ENCODE measurements at regions not wholly inside any gene's neighbourhood (a gene's known extent, or its start where the extent isn't known, plus 50 kb on each side); places are given as distances from the start of the nearest gene placed in this dataset.
"Not testable (repeated sequence)": the region's sequence is repeated elsewhere in the genome, so short reads cannot be mapped to it uniquely, and the experiment has no call there.

DNA sequence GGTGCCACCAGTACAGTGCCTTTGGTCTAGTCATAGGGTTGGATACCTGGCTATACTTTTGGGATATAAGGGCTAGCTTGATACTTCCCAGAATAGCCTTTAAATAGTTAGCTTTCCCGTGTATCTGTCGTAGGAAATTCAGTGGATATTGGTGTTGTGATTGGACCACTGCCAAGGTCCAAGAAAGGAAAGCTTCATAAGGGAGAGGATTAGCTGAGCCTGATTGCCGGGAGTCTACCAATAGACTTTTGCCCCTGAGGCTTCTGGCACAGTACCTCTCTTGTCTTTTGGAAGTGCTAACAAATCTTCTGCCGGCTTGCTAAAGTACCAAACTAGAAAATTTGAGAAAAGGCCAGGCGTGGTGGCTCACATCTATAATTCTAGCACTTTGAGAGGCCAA lies 61.1 kb upstream of the XIST start (continued):
- no peak for TF ChIP-seq SRF (IDR thresholded peaks at IDR 0.05; ENCODE audit: low read depth)
- TF ChIP-seq EZH2 (IDR thresholded peaks at IDR 0.05), result no peak

GRCh38 chrX:73911946-73912345 lies 59.4 kb upstream of the XIST start:
- CTCF ChIA-PET; H3K27ac ChIP-seq (ENCODE audit: low read depth, low read length); H3K4me3 ChIP-seq (replicated peaks in 1 of 2; ENCODE audit: low read depth in 1 of 2, low read length in 2 of 2); H4K20me1 ChIP-seq (ENCODE audit: insufficient read depth); H3K4me2 ChIP-seq (ENCODE audit: low read length); H3K9me2 ChIP-seq (ENCODE audit: insufficient read depth); POLR2A ChIA-PET; H3K36me3 ChIP-seq (ENCODE audit: control insufficient read depth in 1 of 2, insufficient read depth in 2 of 2, low read length in 2 of 2); ATAC-seq; H2AFZ ChIP-seq (ENCODE audit: low read depth, low read length, poor library complexity, severe bottlenecking); H3K27me3 ChIP-seq (ENCODE audit: insufficient read depth, low read length); H3K4me1 ChIP-seq (ENCODE audit: control insufficient read depth in 1 of 2, insufficient read depth in 2 of 2, low read length in 2 of 2); RAD21 ChIA-PET (ENCODE audit: low non-redundant PET in 1 of 2, low total read pairs in 2 of 2, uncharacterized antibody in 2 of 2, unreplicated experiment in 2 of 2); BruUV-seq (replicated peaks); DNase-seq (ENCODE audit: low read depth, low spot score); intact Hi-C loops (cut with micrococcal nuclease); H3K9ac ChIP-seq (ENCODE audit: low read length); H3K9me3 ChIP-seq (ENCODE audit: control insufficient read depth in 1 of 2, insufficient read depth in 1 of 2, low read depth in 1 of 2, low read length in 2 of 2); H3K79me2 ChIP-seq (ENCODE audit: insufficient read depth, low read length): not testable (repeated sequence)

DNA sequence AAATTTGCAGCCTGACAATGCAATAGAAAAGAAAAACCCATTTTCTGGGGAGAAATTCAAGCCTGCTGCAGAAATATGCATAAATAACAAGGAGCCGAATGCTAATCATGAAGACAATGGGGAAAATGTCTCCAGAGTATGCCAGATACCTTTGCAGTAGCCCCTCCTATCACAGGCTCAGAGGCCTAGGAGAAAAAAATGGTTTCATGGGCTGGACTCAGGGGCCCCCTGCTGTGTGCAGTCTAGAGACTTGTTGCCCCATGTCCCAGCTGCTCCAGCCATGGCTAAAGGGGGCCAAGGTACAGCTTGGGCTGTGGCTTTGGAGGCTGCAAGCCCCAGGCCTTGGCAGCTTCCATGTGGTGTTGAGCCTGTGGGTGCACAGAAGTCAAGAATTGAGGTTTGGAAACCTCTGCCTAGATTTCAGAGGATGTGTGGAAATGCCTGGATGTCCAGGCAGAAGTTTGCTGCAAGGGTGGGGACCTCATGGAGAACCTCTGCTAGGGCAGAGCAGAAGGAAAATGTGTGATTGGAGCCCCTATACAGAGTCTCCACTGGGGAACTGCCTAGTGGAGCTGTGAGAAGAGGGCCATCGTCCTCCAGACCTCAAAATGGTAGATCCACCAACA lies 53.3 kb upstream of the XIST start:
- not testable (repeated sequence) for BruUV-seq (replicated peaks)

More for the DNA sequence above, 53.3 kb upstream of the XIST start:
- H3K36me3 ChIP-seq (ENCODE audit: control insufficient read depth in 1 of 2, insufficient read depth in 2 of 2, low read length in 2 of 2); H3K27me3 ChIP-seq (ENCODE audit: insufficient read depth, low read length); H3K4me1 ChIP-seq (ENCODE audit: control insufficient read depth in 1 of 2, insufficient read depth in 2 of 2, low read length in 2 of 2); H3K4me3 ChIP-seq (replicated peaks in 1 of 2; ENCODE audit: low read depth in 1 of 2, low read length in 2 of 2); H3K9me2 ChIP-seq (ENCODE audit: insufficient read depth); DNase-seq (ENCODE audit: low read depth, low spot score); RAD21 ChIA-PET (ENCODE audit: low non-redundant PET in 1 of 2, low total read pairs in 2 of 2, uncharacterized antibody in 2 of 2, unreplicated experiment in 2 of 2); H3K27ac ChIP-seq (ENCODE audit: low read depth, low read length); intact Hi-C loops (cut with micrococcal nuclease); CTCF ChIA-PET; H3K9ac ChIP-seq (ENCODE audit: low read length); ATAC-seq; H4K20me1 ChIP-seq (ENCODE audit: insufficient read depth); H3K4me2 ChIP-seq (ENCODE audit: low read length); H3K9me3 ChIP-seq (ENCODE audit: control insufficient read depth in 1 of 2, insufficient read depth in 1 of 2, low read depth in 1 of 2, low read length in 2 of 2); H2AFZ ChIP-seq (ENCODE audit: low read depth, low read length, poor library complexity, severe bottlenecking); H3K79me2 ChIP-seq (ENCODE audit: insufficient read depth, low read length); POLR2A ChIA-PET: not testable (repeated sequence)
